DOHH2 (cell line): ENCODE measurements at regions not wholly inside any gene's neighbourhood (a gene's known extent, or its start where the extent isn't known, plus 50 kb on each side); places are given as distances from the start of the nearest gene placed in this dataset.

Experiments used
- H3F3A ChIP-seq: fragments of 200-600 bp; sonication (generic), shearing (Covaris generic); 2 replicates; pipeline ENCODE4 v1.6.0; 2016; ENCODE audit warnings: antibody characterized with exemption, mild to moderate bottlenecking; ENCODE audit not compliant: control insufficient read depth, insufficient read depth
- H3K27ac ChIP-seq: fragments of 200-600 bp; sonication (generic); 2 replicates; pipeline ENCODE4 v1.5.1; 2014; ENCODE audit warnings: low read depth, mild to moderate bottlenecking, low read length, moderate library complexity
- H3K27me3 ChIP-seq: fragments of 200-600 bp; sonication (generic); 2 replicates; pipeline ENCODE4 v1.6.1; 2014; ENCODE audit warnings: mild to moderate bottlenecking, low read length, mixed read lengths; ENCODE audit not compliant: control insufficient read depth
- H3K36me3 ChIP-seq: fragments of 200-600 bp; sonication (generic); 2 replicates; pipeline ENCODE4 v1.6.1; 2014; ENCODE audit warnings: mild to moderate bottlenecking, low read length, moderate library complexity, mixed read lengths; ENCODE audit not compliant: control insufficient read depth
- H3K4me1 ChIP-seq: fragments of 200-600 bp; sonication (generic); 2 replicates; pipeline ENCODE4 v1.6.1; 2014; ENCODE audit warnings: mild to moderate bottlenecking, low read length, mixed read lengths; ENCODE audit not compliant: control insufficient read depth
- H3K4me2 ChIP-seq: fragments of 200-600 bp; sonication (generic); 2 replicates; pipeline ENCODE4 v1.6.0; 2014; ENCODE audit warnings: mild to moderate bottlenecking, low read length, moderate library complexity
- H3K4me3 ChIP-seq: fragments of 200-600 bp; sonication (generic); 2 replicates; pipeline ENCODE4 v1.5.1; 2014; ENCODE audit warnings: mild to moderate bottlenecking, low read length, mixed read lengths
- H3K79me2 ChIP-seq: fragments of 200-600 bp; sonication (generic); 2 replicates; pipeline ENCODE4 v1.6.1; 2014; ENCODE audit warnings: mild to moderate bottlenecking, low read length, mixed read lengths; ENCODE audit not compliant: control insufficient read depth
- H3K9me2 ChIP-seq: fragments of 200-600 bp; sonication (generic); replicated peaks from 2 replicates; pipeline ENCODE4 v1.6.1; 2014; ENCODE audit warnings: mild to moderate bottlenecking, low read length, mixed read lengths; ENCODE audit not compliant: control insufficient read depth
- H3K9me3 ChIP-seq: fragments of 200-600 bp; sonication (generic); 2 replicates; pipeline ENCODE4 v1.6.1; 2014; ENCODE audit warnings: antibody characterized with exemption, low read length, mixed read lengths; ENCODE audit not compliant: control insufficient read depth, insufficient read depth
- H4K20me1 ChIP-seq: fragments of 200-600 bp; sonication (generic); 2 replicates; pipeline ENCODE4 v1.6.0; 2014; ENCODE audit warnings: low read depth, mild to moderate bottlenecking, antibody characterized with exemption, low read length, moderate library complexity; ENCODE audit not compliant: control insufficient read depth, insufficient read depth
- CTCF ChIP-seq: fragments of 200-600 bp; sonication (generic); IDR thresholded peaks from one replicate; pipeline ENCODE4 v1.5.1; 2014; ENCODE audit warnings: antibody characterized with exemption, mild to moderate bottlenecking, low read depth, low read length; ENCODE audit not compliant: poor library complexity, severe bottlenecking
- EZH2phosphoT487 ChIP-seq: fragments of 200-600 bp; sonication (generic); IDR thresholded peaks from 2 replicates; pipeline ENCODE4 v1.6.1; 2017; ENCODE audit warnings: borderline replicate concordance, mild to moderate bottlenecking, antibody characterized with exemption, low read length, moderate library complexity, mixed read lengths

- no peaks in the 10 kb centered on the region for H3K79me2 ChIP-seq
- H3K27me3 ChIP-seq = no peaks in the 10 kb centered on the region
- H3K4me1 ChIP-seq = peaks cover 6% of the 10 kb centered on the region
- TF ChIP-seq EZH2phosphoT487 (no peak), CTCF (no peak)
- H3K27ac ChIP-seq = no peak overlapping the region
- peaks cover 19% of the 10 kb centered on the region; the same call in 1 of the 2 replicates for H3K9me3 ChIP-seq
- 0 out of 2 replicates have a peak, but pooled peaks cover 2% of the 10 kb centered on the region for H3F3A ChIP-seq
- no peaks in the 10 kb centered on the region for H3K36me3 ChIP-seq
- H4K20me1 ChIP-seq = no peaks in the 10 kb centered on the region
- no peaks in the 10 kb centered on the region for H3K9me2 ChIP-seq
- no peak overlapping the region for H3K4me2 ChIP-seq
- H3K4me3 ChIP-seq = no peak overlapping the region
These were observed 386.3 kb downstream of the MRPL39 start for GRCh38 chr21:25220954-25221353.

- Histone ChIP-seq H3K27ac (no peak overlapping the region), H3K36me3 (no peaks in the 10 kb centered on the region), H3F3A (0 out of 2 replicates have a peak, but pooled peaks cover 2% of the 10 kb centered on the region), H3K79me2 (no peaks in the 10 kb centered on the region), H3K9me3 (peaks cover 19% of the 10 kb centered on the region; the same call in 1 of the 2 replicates), H3K4me1 (peaks cover 12% of the 10 kb centered on the region), H3K9me2 (no peaks in the 10 kb centered on the region), H4K20me1 (no peaks in the 10 kb centered on the region), H3K27me3 (no peaks in the 10 kb centered on the region), H3K4me2 (no peak overlapping the region), H3K4me3 (no peak overlapping the region)
- TF ChIP-seq CTCF (no peak), EZH2phosphoT487 (no peak)
These were observed 387.1 kb downstream of the MRPL39 start for GRCh38 chr21:25220169-25220568.

- Histone ChIP-seq H3K9me2 (no peaks in the 10 kb centered on the region), H3F3A (0 out of 2 replicates have a peak, but pooled peaks cover 2% of the 10 kb centered on the region), H3K27me3 (no peaks in the 10 kb centered on the region), H3K27ac (peak overlapping the region; percentile 32), H3K9me3 (peaks cover 6% of the 10 kb centered on the region; the same call in 1 of the 2 replicates), H3K4me2 (peak overlapping the region; percentile 49), H3K4me1 (peaks cover 12% of the 10 kb centered on the region), H3K79me2 (no peaks in the 10 kb centered on the region), H3K4me3 (peak overlapping the region; percentile 34; the same call in 1 of the 2 replicates), H4K20me1 (no peaks in the 10 kb centered on the region), H3K36me3 (no peaks in the 10 kb centered on the region)
- TF ChIP-seq EZH2phosphoT487 = no peak
- TF ChIP-seq CTCF = no peak
These were observed 391.4 kb downstream of the MRPL39 start for GRCh38 chr21:25215698-25216384.
